Sigmoid colon (tissue), 3 donors: ENCODE measurements at regions not wholly inside any gene's neighbourhood (a gene's known extent, or its start where the extent isn't known, plus 50 kb on each side); places are given as distances from the start of the nearest gene placed in this dataset.
"Not testable (repeated sequence)": the region's sequence is repeated elsewhere in the genome, so short reads cannot be mapped to it uniquely, and the experiment has no call there.

Experiments used
- CTCF ChIP-seq, 4 experiments: fragments of 450-650 bp in 3 of 4; fragments of 200-600 bp in 1 of 4; IDR thresholded peaks; one replicate each; pipeline ENCODE4 v1.5.1; 2016 to 2019; ENCODE audit warnings: antibody characterized with exemption in 4 of 4, mild to moderate bottlenecking in 3 of 4, moderate library complexity in 2 of 4
- POLR2A ChIP-seq, 2 donors: fragments of 450-650 bp; IDR thresholded peaks; one replicate each; pipeline ENCODE4 v1.6.1; 2016; ENCODE audit warnings: antibody characterized with exemption in 2 of 2, mild to moderate bottlenecking in 2 of 2, moderate library complexity in 2 of 2

- not testable (repeated sequence) for TF ChIP-seq CTCF, POLR2A (IDR thresholded peaks at IDR 0.05)
Measured at GRCh38 chr15:20251214-20252005, 290.2 kb downstream of the GOLGA6L6 start.
